A549 (cell line): ENCODE measurements at regions not wholly inside any gene's neighbourhood (a gene's known extent, or its start where the extent isn't known, plus 50 kb on each side); places are given as distances from the start of the nearest gene placed in this dataset.

ENCODE experiments used
- ATOH8 ChIP-seq: fragments of 250-450 bp; sonication (Bioruptor Pico); IDR thresholded peaks from 2 replicates; pipeline ENCODE4 v1.5.0; 2020; ENCODE audit warnings: low read depth, mild to moderate bottlenecking, moderate library complexity
- CHD2 ChIP-seq: fragments of 150-350 bp; IDR thresholded peaks from 2 replicates; pipeline ENCODE4 v1.6.1; 2014; ENCODE audit warnings: low read length; ENCODE audit not compliant: partially characterized antibody
- CTCF ChIP-seq: fragments of >200 bp; sonication (Bioruptor Twin); formaldehyde crosslinking; IDR thresholded peaks from 3 replicates; pipeline ENCODE4 v1.5.1; 2016
- EHMT2 ChIP-seq: fragments of 200-600 bp; sonication (generic); IDR thresholded peaks from 2 replicates; pipeline ENCODE4 v1.6.1; 2016; ENCODE audit warnings: antibody characterized with exemption, low read depth, mild to moderate bottlenecking, moderate library complexity
- EP300 ChIP-seq, 2 experiments: fragments of >200 bp; sonication (Bioruptor Twin); formaldehyde crosslinking; IDR thresholded peaks; 2 replicates in 1 of 2; 3 replicates in 1 of 2; pipeline ENCODE4 v1.6.1; 2016 to 2017
- HMGXB4 ChIP-seq: fragments of 250-450 bp; sonication (Bioruptor Pico); IDR thresholded peaks from 2 replicates; pipeline ENCODE4 v1.5.0; 2021; ENCODE audit warnings: mild to moderate bottlenecking, moderate library complexity, borderline replicate concordance
- NR3C1 ChIP-seq: fragments of >200 bp; sonication (Bioruptor Twin); formaldehyde crosslinking; IDR thresholded peaks from 3 replicates; pipeline ENCODE4 v1.6.1; 2017
- PBX3 ChIP-seq: IDR thresholded peaks from 2 replicates; pipeline ENCODE4 v1.6.1; 2012
- RAD21 ChIP-seq, 2 experiments: fragments of >200 bp in 1 of 2; sonication (Bioruptor Twin) in 1 of 2; formaldehyde crosslinking in 1 of 2; IDR thresholded peaks in 1 of 2; conservative IDR thresholded peaks in 1 of 2; 2 replicates in 1 of 2; 3 replicates in 1 of 2; pipeline ENCODE4 v1.6.1; 2012 to 2018; ENCODE audit warnings: inconsistent platforms in 1 of 2

DNA sequence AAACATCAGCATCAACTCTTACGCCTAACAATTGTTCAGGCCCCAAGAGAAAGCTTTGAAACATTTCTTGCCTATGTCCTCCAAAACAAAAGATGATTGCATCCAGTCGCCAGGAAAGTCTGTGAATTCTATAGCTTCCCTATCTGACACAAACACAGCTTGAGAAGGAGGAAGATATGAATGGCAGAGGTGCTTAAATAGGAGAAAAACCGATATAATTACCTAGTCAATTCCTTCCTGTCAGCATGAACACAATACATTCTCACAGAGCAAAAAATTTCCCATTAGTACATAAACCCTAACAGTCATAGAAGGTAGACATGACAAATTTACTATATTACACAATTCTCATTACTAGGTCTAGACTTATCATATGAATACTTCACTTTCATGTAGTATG is 326.5 kb downstream of the CGGBP1 start:
- TF ChIP-seq PBX3 (no peak), CTCF (no peak), EHMT2 (no peak), RAD21 (conservative IDR thresholded peaks at IDR 0.05 in 1 of 2, IDR thresholded peaks at IDR 0.05 in 1 of 2) (no peak), NR3C1 (no peak), EP300 (IDR thresholded peaks at IDR 0.05) (no peak), ATOH8 (no peak), CHD2 (no peak), HMGXB4 (no peak)
